SK-N-SH treated with all-trans-retinoic acid at 6 μM for 48 hours (cell line): ENCODE measurements at regions not wholly inside any gene's neighbourhood (a gene's known extent, or its start where the extent isn't known, plus 50 kb on each side); places are given as distances from the start of the nearest gene placed in this dataset.

Experiments
- ATAC-seq: fragments of 200-7000 bp; cut with Tn5 transposase; 3 replicates; pipeline ENCODE4 v1.9.1; 2020; ENCODE audit warnings: mild to moderate bottlenecking, moderate library complexity
- ARNTL ChIP-seq: fragments of 450-650 bp; formaldehyde crosslinking; IDR thresholded peaks from 2 replicates; pipeline ENCODE4 v1.5.0; 2020; ENCODE audit warnings: low read depth, mild to moderate bottlenecking, moderate library complexity, borderline replicate concordance
- BACH2 ChIP-seq: fragments of 250-450 bp; sonication (Bioruptor Pico); IDR thresholded peaks from 2 replicates; pipeline ENCODE4 v1.9.0; 2021; ENCODE audit warnings: mild to moderate bottlenecking, borderline replicate concordance
- ESRRG ChIP-seq: fragments of 250-450 bp; sonication (Bioruptor Pico); IDR thresholded peaks from 2 replicates; pipeline ENCODE4 v1.6.1; 2021; ENCODE audit warnings: mild to moderate bottlenecking
- GLIS3 ChIP-seq: fragments of 250-450 bp; sonication (Bioruptor Pico); IDR thresholded peaks from 2 replicates; pipeline ENCODE4 v1.5.0; 2020; ENCODE audit warnings: mild to moderate bottlenecking, moderate library complexity
- ISL1 ChIP-seq: fragments of 250-450 bp; sonication (Bioruptor Pico); IDR thresholded peaks from 2 replicates; pipeline ENCODE4 v2.1.2; 2022; ENCODE audit warnings: mild to moderate bottlenecking, moderate library complexity
- OSR1 ChIP-seq: fragments of 250-450 bp; sonication (Bioruptor Pico); IDR thresholded peaks from 2 replicates; pipeline ENCODE4 v1.8.0; 2022; ENCODE audit warnings: moderate library complexity, mild to moderate bottlenecking, inconsistent platforms
- POU6F1 ChIP-seq: fragments of 250-450 bp; sonication (Bioruptor Pico); IDR thresholded peaks from 2 replicates; pipeline ENCODE4 v1.8.0; 2021; ENCODE audit warnings: low read depth, mild to moderate bottlenecking, moderate library complexity, borderline replicate concordance
- PPARA ChIP-seq: fragments of 250-450 bp; sonication (Bioruptor Pico); IDR thresholded peaks from 2 replicates; pipeline ENCODE4 v1.5.0; 2020; ENCODE audit warnings: mild to moderate bottlenecking, borderline replicate concordance
- RARB ChIP-seq: fragments of 250-450 bp; sonication (Bioruptor Pico); IDR thresholded peaks from 2 replicates; pipeline ENCODE4 v1.8.0; 2021; ENCODE audit warnings: mild to moderate bottlenecking, moderate library complexity
- SNAI2 ChIP-seq: fragments of 250-450 bp; sonication (Bioruptor Pico); IDR thresholded peaks from 2 replicates; pipeline ENCODE4 v1.5.0; 2020; ENCODE audit warnings: mild to moderate bottlenecking, moderate library complexity
- TCF4 ChIP-seq: fragments of 250-450 bp; sonication (Bioruptor Pico); IDR thresholded peaks from 2 replicates; pipeline ENCODE4 v1.8.0; 2021; ENCODE audit warnings: mild to moderate bottlenecking, moderate library complexity, borderline replicate concordance
- TOX ChIP-seq: fragments of 250-450 bp; sonication (Bioruptor Pico); IDR thresholded peaks from 2 replicates; pipeline ENCODE4 v1.8.0; 2021; ENCODE audit warnings: mild to moderate bottlenecking, moderate library complexity, borderline replicate concordance
- ZFP3 ChIP-seq: fragments of 250-450 bp; sonication (Bioruptor Pico); IDR thresholded peaks from 2 replicates; pipeline ENCODE4 v1.5.0; 2020; ENCODE audit warnings: mild to moderate bottlenecking, moderate library complexity
- ZFP30 ChIP-seq: fragments of 450-650 bp; formaldehyde crosslinking; IDR thresholded peaks from 2 replicates; pipeline ENCODE4 v1.5.0; 2022; ENCODE audit warnings: mild to moderate bottlenecking, moderate library complexity
- ZNF70 ChIP-seq: fragments of 450-650 bp; formaldehyde crosslinking; IDR thresholded peaks from 2 replicates; pipeline ENCODE4 v1.5.0; 2020; ENCODE audit warnings: mild to moderate bottlenecking, moderate library complexity
- ZNF8 ChIP-seq: fragments of 450-650 bp; formaldehyde crosslinking; IDR thresholded peaks from 2 replicates; pipeline ENCODE4 v1.5.0; 2020; ENCODE audit warnings: mild to moderate bottlenecking, moderate library complexity
- TF ChIP-seq, protein P1 (sequence below): fragments of 250-450 bp; sonication (Bioruptor Pico); IDR thresholded peaks from 2 replicates; pipeline ENCODE4 v1.5.1; 2020; ENCODE audit warnings: low read depth, mild to moderate bottlenecking, moderate library complexity
- TF ChIP-seq, protein P2 (sequence below): fragments of 250-450 bp; sonication (Bioruptor Pico); IDR thresholded peaks from 2 replicates; pipeline ENCODE4 v1.5.1; 2021; ENCODE audit warnings: mild to moderate bottlenecking, moderate library complexity
- TF ChIP-seq, protein P3 (sequence below): fragments of 250-450 bp; sonication (Bioruptor Pico); IDR thresholded peaks from 2 replicates; pipeline ENCODE4 v1.8.0; 2020; ENCODE audit warnings: mild to moderate bottlenecking, moderate library complexity, borderline replicate concordance

DNA sequence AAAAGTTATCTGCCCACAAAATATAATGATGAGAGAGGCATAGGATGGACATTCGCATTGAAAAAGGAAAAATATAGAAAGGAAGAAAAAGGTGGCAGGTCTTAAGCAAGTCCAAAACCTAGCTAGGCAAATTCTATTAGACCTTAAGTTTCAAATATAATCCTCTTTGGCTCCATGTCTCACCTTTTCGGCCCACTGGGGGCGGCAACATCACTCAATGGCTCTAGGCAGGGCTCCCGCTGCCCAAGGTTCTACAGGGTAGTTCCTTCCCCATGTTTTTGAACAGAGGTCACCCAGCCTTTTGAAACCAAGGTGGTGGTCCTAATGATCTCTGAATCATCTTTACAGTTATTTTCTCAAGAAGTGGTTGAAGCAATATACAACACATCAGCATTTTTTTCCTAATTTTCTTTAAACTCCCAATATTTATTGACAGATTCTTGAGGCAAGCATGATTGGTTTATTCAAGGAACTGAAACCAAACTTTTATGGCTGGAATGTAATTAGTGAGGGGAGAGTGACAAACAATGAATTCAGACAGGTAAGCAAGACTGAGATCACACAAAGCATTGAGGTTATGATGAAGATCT, 309.4 kb downstream of the ANTXR2 start:
- TF ChIP-seq BACH2 (CRISPR knock-in tag) (no peak), GLIS3 (CRISPR knock-in tag) (no peak), ESRRG (no peak), TCF4 (CRISPR knock-in tag) (no peak), ZFP3 (CRISPR knock-in tag) (no peak), PPARA (CRISPR knock-in tag) (no peak)
- ATAC-seq: no peak

DNA sequence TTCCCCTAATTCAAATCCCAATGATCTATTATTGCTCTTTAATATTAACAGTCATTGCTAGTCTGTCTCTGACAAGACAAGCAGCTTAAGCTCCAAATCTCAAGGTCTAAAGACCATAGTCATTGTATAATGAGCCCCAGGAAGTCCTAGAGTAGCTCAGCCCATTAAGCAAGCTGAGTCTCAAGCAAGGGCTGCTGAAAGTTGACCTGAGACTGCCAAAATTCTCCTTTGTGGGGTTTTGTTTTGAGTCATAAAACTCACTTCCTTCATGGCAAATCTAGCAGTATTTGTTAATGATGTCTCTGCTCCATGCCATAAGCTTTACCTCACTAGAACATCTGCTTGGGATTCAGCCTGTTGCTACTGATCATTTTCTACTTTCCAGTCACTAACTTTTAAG, 313.2 kb downstream of the ANTXR2 start:
- no peak for ATAC-seq
- TF ChIP-seq RARB (CRISPR knock-in tag): no peak
- no peak for TF ChIP-seq GLIS3 (CRISPR knock-in tag)
- no peak for TF ChIP-seq ESRRG
- TF ChIP-seq PPARA (CRISPR knock-in tag): no peak
- no peak for TF ChIP-seq POU6F1 (CRISPR knock-in tag)
- TF ChIP-seq, all 23 proteins: peak for 0

DNA sequence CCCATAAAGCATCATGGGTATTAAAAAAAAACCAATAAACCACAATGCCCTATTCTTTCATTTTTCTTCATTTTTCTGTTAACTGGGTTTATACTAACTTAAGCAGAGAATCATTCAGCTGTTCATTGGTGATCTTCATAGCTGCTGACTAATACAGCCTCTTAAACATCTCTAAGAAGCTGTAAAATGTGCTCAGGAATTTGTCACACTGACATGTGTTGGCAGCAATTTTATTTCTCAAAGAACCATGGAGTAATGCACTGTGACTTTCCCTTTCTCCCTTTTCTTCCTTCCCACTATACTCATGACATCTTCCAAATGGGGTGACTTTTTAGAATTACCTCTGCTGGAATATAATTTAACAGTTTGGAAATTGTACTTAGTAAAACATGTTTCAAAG, 315.4 kb downstream of the ANTXR2 start:
- TF ChIP-seq PPARA (CRISPR knock-in tag): no peak
- TF ChIP-seq ZNF70: no peak
- 0 out of 2 replicates have a peak, but pooled peaks have one; percentile 36 for TF ChIP-seq ISL1 (CRISPR knock-in tag)
- TF ChIP-seq, all 23 proteins: peak for 1
- peak; percentile 76 for ATAC-seq

DNA sequence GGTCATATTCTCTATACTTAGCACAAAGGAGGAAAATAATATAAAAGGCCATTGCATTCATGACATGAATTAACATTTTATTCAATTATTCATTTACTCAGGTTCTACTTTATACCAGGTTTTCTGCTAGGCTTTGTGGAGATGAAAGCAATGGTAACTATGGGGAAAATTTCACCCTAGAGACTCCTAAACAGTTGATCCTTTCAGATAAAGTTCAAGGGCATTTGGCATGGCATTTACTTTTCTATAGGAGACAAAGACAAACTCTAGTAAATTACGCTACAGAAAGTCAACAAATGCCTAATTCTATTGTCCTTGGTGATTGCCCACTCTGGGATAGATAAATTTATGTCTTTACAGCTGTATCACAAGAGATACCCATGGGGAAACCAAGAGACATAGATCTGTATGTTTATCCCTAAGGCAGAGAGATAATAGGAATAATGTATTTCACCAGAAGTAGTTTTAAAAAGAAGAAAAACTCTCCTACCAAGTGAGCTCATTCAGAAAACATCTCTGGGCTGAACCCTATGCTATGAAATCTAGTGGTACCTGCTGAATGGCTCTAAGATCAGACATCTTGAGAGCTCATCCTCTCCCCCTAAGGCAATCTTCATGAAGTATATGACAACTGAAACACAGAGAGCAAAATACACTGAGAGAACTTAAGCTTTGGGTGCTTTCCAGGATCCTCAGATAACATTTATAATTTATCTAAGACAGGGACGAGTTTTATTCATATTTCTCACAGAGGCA, 316.7 kb downstream of the ANTXR2 start:
- ATAC-seq: no peak
- TF ChIP-seq ZNF8 (CRISPR knock-in tag) (no peak), ZFP30 (CRISPR knock-in tag) (no peak), SNAI2 (CRISPR knock-in tag) (no peak), PPARA (CRISPR knock-in tag) (no peak), GLIS3 (CRISPR knock-in tag) (no peak), ARNTL (CRISPR knock-in tag) (no peak), OSR1 (no peak), TCF4 (CRISPR knock-in tag) (no peak)
- TF ChIP-seq, protein P1, sequence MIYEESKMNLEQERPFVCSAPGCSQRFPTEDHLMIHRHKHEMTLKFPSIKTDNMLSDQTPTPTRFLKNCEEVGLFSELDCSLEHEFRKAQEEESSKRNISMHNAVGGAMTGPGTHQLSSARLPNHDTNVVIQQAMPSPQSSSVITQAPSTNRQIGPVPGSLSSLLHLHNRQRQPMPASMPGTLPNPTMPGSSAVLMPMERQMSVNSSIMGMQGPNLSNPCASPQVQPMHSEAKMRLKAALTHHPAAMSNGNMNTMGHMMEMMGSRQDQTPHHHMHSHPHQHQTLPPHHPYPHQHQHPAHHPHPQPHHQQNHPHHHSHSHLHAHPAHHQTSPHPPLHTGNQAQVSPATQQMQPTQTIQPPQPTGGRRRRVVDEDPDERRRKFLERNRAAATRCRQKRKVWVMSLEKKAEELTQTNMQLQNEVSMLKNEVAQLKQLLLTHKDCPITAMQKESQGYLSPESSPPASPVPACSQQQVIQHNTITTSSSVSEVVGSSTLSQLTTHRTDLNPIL (CRISPR knock-in tag): no peak
- TF ChIP-seq, protein P2, sequence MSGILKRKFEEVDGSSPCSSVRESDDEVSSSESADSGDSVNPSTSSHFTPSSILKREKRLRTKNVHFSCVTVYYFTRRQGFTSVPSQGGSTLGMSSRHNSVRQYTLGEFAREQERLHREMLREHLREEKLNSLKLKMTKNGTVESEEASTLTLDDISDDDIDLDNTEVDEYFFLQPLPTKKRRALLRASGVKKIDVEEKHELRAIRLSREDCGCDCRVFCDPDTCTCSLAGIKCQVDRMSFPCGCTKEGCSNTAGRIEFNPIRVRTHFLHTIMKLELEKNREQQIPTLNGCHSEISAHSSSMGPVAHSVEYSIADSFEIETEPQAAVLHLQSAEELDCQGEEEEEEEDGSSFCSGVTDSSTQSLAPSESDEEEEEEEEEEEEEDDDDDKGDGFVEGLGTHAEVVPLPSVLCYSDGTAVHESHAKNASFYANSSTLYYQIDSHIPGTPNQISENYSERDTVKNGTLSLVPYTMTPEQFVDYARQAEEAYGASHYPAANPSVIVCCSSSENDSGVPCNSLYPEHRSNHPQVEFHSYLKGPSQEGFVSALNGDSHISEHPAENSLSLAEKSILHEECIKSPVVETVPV (CRISPR knock-in tag): no peak

DNA sequence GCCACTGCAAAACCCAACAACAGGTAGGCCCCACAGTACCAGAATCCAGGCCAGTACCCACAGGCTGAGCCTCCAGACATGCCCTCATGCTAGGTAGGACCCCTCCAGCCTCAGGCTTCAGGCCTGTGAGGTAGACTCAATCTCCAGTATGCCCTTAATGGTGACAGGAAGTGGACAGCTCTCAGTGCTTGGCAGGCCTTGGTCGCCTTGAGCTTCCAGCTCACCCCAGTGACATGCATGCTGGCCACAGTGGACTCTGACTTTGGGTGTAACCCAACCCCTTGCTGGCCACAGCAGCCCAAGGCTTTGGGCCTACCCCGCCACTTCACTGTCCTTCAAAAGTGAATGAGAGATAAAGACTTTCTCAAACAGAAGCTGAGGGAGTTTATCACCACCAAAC, 324.2 kb downstream of the ANTXR2 start:
- no peak for TF ChIP-seq POU6F1 (CRISPR knock-in tag)
- no peak for TF ChIP-seq GLIS3 (CRISPR knock-in tag)
- no peak for ATAC-seq

- no peak for ATAC-seq
- TF ChIP-seq BACH2 (CRISPR knock-in tag) (no peak), ESRRG (no peak), TCF4 (CRISPR knock-in tag) (no peak), POU6F1 (CRISPR knock-in tag) (no peak), GLIS3 (CRISPR knock-in tag) (no peak), TOX (no peak), PPARA (CRISPR knock-in tag) (no peak)
- TF ChIP-seq, protein P2 (CRISPR knock-in tag): no peak
- TF ChIP-seq, protein P3, sequence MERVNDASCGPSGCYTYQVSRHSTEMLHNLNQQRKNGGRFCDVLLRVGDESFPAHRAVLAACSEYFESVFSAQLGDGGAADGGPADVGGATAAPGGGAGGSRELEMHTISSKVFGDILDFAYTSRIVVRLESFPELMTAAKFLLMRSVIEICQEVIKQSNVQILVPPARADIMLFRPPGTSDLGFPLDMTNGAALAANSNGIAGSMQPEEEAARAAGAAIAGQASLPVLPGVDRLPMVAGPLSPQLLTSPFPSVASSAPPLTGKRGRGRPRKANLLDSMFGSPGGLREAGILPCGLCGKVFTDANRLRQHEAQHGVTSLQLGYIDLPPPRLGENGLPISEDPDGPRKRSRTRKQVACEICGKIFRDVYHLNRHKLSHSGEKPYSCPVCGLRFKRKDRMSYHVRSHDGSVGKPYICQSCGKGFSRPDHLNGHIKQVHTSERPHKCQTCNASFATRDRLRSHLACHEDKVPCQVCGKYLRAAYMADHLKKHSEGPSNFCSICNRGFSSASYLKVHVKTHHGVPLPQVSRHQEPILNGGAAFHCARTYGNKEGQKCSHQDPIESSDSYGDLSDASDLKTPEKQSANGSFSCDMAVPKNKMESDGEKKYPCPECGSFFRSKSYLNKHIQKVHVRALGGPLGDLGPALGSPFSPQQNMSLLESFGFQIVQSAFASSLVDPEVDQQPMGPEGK (CRISPR knock-in tag): no peak
These were observed 325.8 kb downstream of the ANTXR2 start for GRCh38 chr4:79747252-79747651.
